ENCODE measurements at regions not wholly inside any gene's neighbourhood (a gene's known extent, or its start where the extent isn't known, plus 50 kb on each side); places are given as distances from the start of the nearest gene placed in this dataset.
"Not testable (repeated sequence)": the region's sequence is repeated elsewhere in the genome, so short reads cannot be mapped to it uniquely, and the experiment has no call there.

DNA sequence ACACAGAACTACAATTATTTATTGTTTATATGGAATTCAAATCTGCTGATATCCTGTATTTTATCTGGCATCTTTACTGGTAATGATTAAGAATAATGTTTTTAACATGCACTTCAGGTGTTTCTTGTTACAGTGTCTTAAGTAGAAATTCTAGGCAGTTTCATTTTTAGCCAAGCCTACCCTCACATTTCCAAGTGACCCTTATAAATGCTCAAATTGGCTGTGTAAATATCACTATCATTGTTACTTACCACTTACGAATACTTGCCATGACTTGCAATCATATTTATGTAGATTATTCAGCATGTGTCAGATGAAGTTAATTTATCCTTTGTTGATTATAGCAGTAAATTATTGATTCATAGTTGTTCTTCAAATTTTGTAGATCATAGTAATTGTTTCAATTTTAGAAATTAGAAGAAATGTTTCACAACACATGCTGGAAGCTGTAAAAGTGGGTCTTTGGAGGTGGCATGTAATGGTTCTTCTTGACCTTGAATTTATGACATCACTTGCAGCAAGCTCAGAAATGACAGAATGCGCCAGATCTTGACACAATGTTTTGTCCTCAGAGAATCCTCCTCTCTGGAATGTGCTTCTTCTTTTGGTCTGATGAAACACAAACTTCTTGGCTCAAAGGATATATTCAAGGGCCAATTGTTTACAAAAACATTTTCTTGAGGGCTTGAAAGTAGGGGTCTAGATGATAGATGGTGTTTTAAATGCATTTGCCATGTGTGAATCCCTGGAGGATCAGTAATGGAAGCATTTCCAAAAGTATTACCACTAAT lies 471.8 kb downstream of the COL12A1 start:
- DNase-seq (ENCODE audit: insufficient read length, low spot score) (no peak), FAIRE-seq (no peak)

DNA sequence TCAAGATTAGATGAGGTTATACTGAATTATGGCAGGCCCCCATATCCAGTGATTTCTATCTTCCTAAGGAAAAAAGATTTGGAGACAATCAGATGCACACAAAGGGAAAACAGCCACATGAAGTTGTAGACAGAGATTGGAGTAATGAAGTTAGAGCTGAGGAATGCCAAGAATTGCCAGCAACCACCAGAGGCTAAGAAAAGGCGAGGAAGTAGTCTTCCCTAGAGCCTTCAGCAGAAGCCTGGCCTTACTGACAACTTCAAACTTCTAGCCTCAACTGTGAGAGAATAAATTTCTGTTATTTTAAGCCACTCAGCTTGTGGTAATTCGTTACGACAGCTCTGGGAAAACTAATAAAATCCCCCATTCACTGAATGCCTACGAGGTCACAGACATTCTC lies 473.9 kb downstream of the COL12A1 start:
- no peak for DNase-seq (ENCODE audit: insufficient read length, low spot score)
- no peak for FAIRE-seq

DNA sequence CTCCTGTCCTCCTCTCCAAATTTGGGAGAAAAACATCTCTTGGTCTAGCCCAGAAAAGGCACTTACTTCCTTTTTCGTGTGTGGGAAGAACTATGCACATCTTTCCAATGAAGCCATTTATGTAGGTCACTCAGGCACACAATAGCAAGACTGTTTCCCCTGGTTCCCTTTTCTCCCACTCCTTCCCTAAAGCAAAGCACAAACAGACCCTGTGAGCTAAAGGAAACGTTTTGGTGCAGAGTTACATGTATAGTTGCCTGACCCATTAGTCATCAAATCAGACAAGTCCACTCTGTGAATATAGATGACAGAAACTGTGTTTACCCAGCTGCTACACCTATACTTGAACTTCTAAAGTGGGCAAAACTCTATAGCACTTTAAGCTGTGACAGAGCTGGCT lies 474.6 kb downstream of the COL12A1 start:
- no peak for FAIRE-seq

DNA sequence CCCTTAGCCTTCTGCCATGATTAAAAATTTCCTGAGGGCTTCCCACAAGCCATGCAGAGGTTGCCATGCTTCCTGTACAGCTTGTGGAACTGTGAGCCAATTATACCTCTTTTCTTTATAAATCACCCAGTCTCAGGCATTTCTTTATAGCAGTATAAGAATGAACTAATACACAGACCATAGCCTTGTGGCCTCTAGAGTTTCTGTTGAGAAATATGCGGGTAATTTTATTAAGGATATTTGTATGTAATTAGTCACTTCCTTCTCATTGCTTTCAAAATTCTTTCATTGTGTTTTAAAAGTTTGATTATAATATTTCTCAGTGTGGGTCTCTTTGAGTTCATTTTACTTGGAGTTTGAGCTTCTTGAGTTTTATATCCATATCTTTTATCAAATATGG lies 484.9 kb downstream of the COL12A1 start:
- no peak for DNase-seq (ENCODE audit: insufficient read length, low spot score)
- no peak for FAIRE-seq

More for the DNA sequence above, 474.6 kb downstream of the COL12A1 start:
- DNase-seq (ENCODE audit: insufficient read length, low spot score) = no peak

DNA sequence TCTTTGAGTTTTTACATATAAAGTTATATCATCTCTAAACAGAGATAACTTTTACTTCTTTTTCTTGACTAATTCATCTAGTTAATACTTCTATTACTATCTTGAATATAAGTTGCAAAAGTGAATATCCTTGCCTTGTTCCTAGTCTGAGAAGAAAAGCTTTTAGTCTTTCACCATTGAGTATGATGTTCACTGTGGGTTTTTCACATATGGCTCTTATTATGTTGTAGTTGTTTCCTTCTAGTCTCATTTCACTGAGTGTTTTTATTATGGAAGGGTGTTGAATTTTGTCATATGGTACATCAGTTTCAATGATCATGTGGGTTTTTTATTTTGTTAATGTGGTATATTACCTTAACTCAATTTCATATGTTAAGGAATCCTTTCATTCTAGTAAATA lies 488.3 kb downstream of the COL12A1 start:
- no peak for FAIRE-seq
- no peak for DNase-seq (ENCODE audit: insufficient read length, low spot score)

DNA sequence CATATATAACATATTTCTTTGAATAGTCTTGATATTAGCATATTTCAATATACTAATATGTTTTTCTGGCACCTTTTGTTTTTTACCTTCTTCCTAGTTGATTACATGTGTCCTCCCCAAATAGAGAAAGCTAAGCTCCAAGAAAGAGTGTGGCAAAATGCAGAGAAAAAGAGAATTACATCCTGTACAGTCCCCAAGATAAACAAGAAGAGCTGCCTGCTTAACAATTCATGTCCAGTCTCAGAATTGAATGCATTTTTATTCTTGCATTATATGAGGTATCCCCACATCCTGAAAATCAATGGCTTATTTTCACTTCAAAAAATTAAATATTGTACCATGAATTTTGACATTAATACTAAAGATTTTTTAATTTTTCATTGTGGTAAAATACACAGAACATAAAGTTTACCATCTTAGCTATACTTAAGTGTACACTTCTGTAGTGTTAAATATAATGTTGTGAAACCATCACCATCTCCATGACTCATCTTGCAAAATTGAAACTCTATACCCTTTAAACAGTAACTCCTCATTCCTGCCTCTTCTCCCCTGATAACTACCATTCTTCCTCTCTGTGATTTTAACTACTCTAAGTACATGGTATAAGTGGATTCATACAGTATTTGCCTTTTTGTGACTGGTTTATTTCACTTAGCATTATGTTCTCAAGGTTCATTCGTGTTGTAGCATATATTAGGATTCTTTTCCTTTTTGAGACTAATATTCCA lies 490.3 kb downstream of the COL12A1 start:
- FAIRE-seq = peak; percentile 84
- DNase-seq (ENCODE audit: insufficient read length, low spot score) = no peak

DNA sequence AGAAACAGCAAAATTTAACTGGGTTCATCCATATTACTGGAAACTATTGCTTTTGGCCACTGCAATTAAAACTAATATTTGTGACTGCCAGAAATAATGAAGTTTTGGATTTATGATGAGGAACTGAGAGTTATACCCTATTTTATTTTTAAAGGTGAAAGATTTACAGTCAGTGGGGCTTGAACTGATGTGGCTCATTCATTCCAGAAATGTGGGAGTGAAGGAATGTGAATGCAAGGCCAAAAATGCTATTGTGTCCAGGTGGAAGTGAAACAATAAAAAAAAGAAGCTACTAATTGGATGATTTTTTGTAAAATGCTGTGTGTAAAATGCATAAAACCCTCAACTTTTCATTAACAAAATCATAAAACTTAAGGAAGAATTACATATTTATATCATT lies 491.9 kb downstream of the COL12A1 start:
- FAIRE-seq (no peak), DNase-seq (ENCODE audit: insufficient read length, low spot score) (no peak)

DNA sequence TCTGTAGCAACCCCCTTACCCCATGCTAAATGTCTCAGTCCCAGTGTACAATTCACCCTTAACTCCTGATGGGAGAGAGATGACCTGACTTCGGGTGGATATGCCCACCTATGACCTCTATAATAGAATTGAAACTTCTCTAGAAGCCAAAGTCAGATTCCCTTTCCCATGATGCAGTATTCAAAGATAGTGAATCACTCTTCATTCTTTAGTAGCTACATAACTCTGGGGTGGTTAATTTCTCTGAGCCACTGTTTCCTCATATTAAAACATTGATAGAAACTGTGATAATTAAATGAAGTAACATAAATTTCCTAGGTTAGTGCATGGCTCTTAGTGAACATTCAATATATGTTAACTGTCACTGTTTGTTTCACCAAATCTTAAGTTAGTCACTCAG lies 500.4 kb downstream of the COL12A1 start:
- DNase-seq (ENCODE audit: insufficient read length, low spot score) = no peak

DNA sequence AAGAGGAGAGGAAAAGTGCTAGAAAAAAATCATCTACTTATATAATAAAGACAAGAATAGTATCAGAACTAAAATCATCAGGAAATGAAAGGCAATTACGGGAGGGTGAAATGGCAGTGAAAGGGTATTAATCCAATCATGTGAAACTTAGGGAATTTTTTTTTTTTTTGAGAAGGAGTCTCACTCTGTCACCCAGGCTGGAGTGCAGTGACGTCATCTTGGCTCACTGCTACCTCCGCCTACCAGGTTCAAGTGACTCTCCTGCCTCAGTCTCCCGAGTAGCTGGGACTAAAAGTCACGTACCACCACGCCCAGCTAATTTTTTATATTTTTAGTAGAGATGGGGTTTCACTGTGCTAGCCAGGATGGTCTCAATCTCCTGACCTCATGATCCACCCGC lies 501.3 kb downstream of the COL12A1 start:
- not testable (repeated sequence) for DNase-seq (ENCODE audit: insufficient read length, low spot score); FAIRE-seq

More for the DNA sequence above, 500.4 kb downstream of the COL12A1 start:
- no peak for FAIRE-seq

DNA sequence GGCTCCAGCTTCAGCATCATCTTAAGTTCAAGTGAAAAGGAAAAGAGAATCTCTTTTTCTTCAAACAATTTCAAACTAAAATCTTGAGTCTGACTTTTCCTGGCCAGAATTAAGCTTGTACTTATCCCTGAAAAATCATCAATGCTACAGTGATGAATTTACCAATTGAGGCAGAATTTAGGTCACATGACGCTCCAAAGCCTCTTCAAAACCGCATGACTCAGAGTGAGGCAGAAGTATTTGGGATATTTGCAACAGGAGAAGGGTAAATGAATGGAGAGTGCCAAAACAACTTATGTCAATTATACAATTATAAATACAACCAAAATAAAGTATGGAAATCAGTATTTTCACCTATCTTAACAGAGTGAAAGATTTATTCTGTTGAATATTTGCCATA lies 515.5 kb downstream of the COL12A1 start:
- DNase-seq (ENCODE audit: insufficient read length, low spot score) = no peak
- FAIRE-seq = no peak

DNA sequence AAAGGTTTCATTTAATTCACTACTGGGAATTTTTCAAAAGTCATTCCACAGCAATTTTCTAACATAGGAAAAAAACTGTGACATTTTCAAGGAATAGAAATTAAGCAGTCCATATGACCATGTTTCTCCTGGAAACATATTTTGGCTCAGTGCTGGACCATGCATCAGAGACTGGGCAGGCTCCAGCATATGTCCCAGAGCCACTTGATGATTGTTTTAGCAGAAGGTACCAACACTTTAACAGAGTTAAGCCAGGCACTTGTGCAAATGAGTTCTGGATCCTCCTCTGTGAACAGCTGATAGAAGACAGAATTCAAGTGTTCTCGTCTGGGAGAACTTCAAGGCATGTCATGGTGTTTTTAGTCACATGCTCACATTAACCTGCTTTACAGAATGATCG lies 516.3 kb downstream of the COL12A1 start:
- no peak for FAIRE-seq

DNA sequence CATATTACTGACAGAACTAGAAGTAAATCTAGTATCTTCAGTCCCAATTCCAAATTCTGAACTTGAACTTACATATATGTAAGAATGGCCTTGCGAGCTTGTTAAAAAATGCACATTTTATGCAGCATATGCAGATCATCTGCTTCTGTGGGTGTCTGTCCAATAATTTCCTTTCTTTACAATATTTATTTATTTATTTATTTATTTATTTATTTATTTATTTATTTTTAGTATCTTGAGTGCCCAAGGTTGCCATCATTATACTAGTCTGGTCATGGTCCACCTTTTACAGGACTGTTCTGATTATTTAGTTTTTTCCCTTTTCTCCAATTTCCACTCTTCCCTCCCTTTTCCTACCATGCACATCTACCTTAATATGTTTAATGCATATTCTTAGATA lies 528.4 kb downstream of the COL12A1 start:
- FAIRE-seq = no peak

More for the DNA sequence above, 516.3 kb downstream of the COL12A1 start:
- no peak for DNase-seq (ENCODE audit: insufficient read length, low spot score)

DNA sequence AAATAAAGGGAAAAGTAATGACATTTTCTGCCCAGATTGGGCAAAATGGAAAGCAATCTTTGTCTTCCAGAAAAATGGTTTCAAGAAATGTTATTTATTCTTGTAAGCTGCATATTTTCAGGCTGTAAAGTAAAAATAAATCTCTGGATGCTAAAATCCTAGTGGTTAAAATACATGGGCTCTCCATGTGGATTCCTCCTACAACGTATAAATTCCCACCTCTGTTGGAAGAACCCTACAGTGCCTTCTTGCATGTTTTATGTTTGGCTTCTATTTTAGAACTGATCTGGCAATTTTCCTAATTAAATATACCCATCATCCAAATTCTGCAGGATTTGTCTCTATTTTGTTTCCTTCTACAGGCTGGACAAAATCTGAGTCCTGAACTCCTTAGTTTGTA lies 528.9 kb downstream of the COL12A1 start:
- FAIRE-seq = no peak

More for the DNA sequence above, 528.4 kb downstream of the COL12A1 start:
- DNase-seq (ENCODE audit: insufficient read length, low spot score) = no peak

DNA sequence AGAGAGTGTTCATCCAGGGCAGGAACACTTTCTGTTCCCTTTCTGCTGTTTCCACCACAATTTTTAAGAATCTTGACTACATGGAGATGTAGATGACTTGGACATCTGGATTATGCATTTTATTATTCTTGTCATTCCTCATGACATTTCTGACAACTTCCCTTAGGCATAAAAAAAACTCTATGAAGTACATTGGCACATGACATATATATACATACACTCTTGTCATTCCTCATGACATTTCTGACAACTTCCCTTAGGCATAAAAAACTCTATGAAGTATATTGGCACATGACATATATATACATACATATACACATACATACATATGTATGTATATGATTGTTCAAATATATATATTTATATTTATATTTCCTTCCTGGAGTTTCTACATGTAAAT lies 531.5 kb downstream of the COL12A1 start:
- DNase-seq (ENCODE audit: insufficient read length, low spot score) (no peak), FAIRE-seq (peak; percentile 18)

More for the DNA sequence above, 528.9 kb downstream of the COL12A1 start:
- no peak for DNase-seq (ENCODE audit: insufficient read length, low spot score)

DNA sequence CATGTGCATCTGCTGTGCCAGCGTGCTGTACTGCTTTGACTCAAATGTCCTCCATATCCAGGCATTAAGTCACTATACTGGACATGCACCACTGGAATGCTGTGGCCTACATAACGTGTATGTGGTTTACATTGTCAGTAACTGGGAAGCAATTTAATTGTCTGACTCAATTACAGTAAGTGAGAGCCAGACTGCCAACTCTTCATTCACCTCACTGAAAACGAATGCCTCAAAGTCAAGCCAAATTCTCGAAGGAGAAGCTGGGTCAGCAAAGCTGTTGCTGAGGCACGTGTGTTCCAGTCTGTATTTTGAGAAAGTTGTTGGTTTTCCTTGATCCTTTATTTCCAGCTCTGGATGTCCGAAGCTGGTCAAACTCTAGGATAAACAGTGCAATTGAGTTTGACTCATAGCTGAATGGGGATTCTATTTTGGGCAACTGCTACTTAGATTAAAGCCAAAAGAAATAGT lies 534.3 kb downstream of the COL12A1 start:
- no peak for FAIRE-seq
- no peak for DNase-seq (ENCODE audit: insufficient read length, low spot score)

DNA sequence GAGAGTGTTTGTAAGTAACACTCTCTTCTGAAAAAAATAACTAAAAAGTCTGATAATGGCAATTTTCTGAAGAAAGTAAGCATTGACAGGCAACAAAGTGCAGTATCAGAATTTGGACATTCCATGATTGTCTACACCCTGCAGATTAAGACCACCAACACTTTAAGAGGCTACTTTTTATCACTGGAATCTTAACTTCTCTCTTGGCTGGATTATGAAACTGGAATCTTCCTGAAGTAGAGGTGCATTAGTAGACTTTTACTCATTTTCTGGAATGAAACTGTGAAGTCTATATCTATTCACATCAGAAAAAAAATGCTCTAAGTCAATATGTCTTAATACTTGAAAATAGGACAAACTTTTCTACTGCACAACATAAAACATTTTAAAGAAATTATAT lies 547.5 kb downstream of the COL12A1 start:
- DNase-seq (ENCODE audit: insufficient read length, low spot score) (no peak), FAIRE-seq (no peak)

DNA sequence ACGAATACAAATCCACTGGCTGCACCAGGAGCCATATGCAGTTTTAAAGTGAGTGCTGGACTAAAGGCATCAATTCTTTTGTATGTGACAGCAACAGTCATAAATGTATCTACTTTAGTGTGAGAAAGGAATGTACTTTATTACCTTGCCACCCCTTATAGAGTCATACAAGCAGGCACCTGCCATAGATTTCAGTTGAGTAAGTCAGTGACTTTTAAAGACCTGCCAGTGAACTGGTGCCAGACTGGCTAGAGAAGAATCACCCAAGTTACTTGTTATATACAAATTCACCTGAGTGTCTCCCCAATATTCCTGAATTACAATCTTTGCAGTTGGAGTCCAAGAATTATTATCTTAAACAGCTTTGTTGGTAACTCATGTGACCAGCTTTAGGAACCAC lies 547.9 kb downstream of the COL12A1 start:
- FAIRE-seq (no peak), DNase-seq (ENCODE audit: insufficient read length, low spot score) (no peak)

DNA sequence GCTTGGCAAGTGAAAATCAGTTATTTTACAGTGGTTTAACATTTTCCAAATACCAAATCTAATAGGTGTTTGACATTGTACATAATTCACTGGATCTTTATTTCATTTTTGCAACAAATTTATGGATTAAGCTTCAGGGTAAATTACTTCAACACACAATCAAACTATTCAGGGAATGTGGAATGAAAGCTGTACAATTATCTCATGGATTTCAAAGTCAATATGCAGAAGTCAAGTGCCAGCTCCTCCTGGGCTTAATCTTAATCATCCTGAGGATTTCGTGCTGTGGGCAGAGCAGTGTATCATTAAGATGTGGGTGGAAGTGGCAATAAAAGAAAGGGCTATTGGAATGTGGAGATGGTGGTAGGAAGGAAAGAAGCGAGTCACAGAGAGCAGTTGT lies 548.8 kb downstream of the COL12A1 start:
- FAIRE-seq (no peak), DNase-seq (ENCODE audit: insufficient read length, low spot score) (no peak)

DNA sequence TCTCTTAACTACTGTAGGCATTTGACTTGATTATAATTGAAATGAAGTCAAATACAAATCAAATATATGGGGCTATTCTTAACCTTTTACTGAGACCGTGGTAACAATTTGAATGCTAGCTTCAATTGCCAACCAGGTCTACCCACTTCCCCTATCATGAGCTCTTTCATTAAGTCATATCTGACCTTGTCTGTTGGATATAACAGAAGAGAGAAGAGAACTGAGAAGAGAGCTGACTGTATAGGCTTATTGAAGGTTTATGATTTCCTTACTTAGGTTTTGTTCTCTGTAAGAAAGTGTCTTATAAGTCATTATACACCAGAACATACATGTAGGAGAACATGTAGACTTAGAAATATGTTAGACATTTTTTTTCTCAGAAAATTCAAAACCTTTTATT lies 549.4 kb downstream of the COL12A1 start:
- FAIRE-seq = no peak
- no peak for DNase-seq (ENCODE audit: insufficient read length, low spot score)

DNA sequence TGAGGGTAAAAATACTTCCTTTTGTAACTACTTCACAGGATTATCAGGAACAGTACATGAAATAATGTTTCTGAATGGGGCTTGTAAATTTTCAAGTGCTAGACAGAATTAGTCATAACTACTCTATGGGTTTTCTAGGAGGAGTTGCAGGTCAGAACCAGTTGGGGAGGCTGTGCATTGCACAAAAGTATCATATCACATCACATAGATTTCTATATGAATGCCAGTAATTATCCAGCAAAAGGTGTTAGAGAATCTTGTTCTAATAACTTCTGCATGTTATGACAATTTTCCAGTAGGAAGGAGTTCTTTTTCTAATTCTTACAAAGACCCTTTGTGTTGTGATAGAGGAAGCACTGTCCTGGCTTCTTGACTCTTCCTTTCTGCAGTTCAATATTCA lies 551.6 kb downstream of the COL12A1 start:
- no peak for FAIRE-seq
- DNase-seq (ENCODE audit: insufficient read length, low spot score) = no peak

DNA sequence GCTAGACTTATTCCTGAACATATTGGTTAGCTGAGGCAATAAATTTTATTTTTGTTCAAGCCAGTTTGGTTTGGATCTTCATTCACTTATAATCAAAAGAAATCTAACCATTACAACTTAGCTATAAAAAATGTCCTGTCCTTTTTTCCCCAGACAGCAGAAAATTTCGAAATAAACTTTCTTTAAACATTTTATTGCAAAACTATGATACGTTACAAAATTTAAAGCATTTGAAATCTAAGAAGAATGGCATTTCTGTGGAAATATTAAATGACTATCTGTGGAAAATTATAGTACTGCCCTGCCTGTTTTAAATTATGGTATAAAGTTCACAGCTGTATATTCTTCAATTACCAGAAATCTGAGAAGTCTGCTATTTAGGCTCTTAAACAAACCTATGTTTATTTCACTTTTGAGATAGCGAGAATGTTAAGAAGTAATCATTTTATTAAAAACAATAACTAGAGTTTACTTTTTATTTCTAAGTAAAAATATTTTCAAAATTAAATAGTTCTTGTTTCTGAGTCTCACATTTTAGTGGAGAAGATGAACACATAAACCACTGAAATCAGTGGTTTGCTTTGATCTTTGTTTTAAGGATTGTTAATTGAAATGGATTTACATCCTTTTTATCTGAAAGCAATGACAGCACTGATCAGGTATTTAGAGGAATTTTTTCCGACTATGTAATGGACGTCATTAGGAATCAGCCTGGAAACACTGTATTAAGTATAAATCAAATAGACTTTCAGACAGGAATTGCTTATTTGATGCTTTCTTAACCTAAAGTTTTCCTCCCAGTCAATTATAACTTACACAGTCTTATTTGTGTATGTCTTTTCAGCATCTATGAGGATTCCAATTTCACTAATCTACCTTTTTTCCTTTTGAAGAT lies 553.7 kb downstream of the COL12A1 start:
- DNase-seq (ENCODE audit: insufficient read length, low spot score) (no peak), FAIRE-seq (no peak)
